Ishikawa (cell line): ENCODE measurements at regions not wholly inside any gene's neighbourhood (a gene's known extent, or its start where the extent isn't known, plus 50 kb on each side); places are given as distances from the start of the nearest gene placed in this dataset.

Experiments
- CEBPB ChIP-seq: IDR thresholded peaks from 2 replicates; pipeline ENCODE4 v1.6.1; 2012
- CREB1 ChIP-seq: IDR thresholded peaks from 2 replicates; pipeline ENCODE4 v1.6.1; 2012; ENCODE audit warnings: low read depth
- EGR1 ChIP-seq: IDR thresholded peaks from 2 replicates; pipeline ENCODE4 v1.6.1; 2012
- EP300 ChIP-seq: IDR thresholded peaks from 2 replicates; pipeline ENCODE4 v1.6.1; 2012; ENCODE audit warnings: borderline replicate concordance
- FOXM1 ChIP-seq: IDR thresholded peaks from 2 replicates; pipeline ENCODE4 v1.6.1; 2012; ENCODE audit warnings: low read depth, borderline replicate concordance
- NFIC ChIP-seq: IDR thresholded peaks from 2 replicates; pipeline ENCODE4 v1.6.1; 2012
- RAD21 ChIP-seq: IDR thresholded peaks from 2 replicates; pipeline ENCODE4 v1.6.1; 2012; ENCODE audit warnings: low read depth
- REST ChIP-seq: IDR thresholded peaks from 2 replicates; pipeline ENCODE4 v1.6.1; 2012; ENCODE audit warnings: low read depth, mild to moderate bottlenecking
- TAF1 ChIP-seq: IDR thresholded peaks from 2 replicates; pipeline ENCODE4 v1.6.1; 2012; ENCODE audit warnings: low read depth, mild to moderate bottlenecking
- TCF12 ChIP-seq: IDR thresholded peaks from 2 replicates; pipeline ENCODE4 v1.6.1; 2012; ENCODE audit warnings: low read depth
- TEAD4 ChIP-seq: IDR thresholded peaks from 2 replicates; pipeline ENCODE4 v1.6.1; 2012
- YY1 ChIP-seq: IDR thresholded peaks from 2 replicates; pipeline ENCODE4 v1.6.1; 2012; ENCODE audit warnings: low read depth
- ZBTB7A ChIP-seq: IDR thresholded peaks from 2 replicates; pipeline ENCODE4 v1.6.1; 2012; ENCODE audit warnings: low read depth
- TF ChIP-seq, protein P1 (sequence below): IDR thresholded peaks from 2 replicates; pipeline ENCODE4 v1.6.1; 2012
- TF ChIP-seq, protein P2 (sequence below): IDR thresholded peaks from 2 replicates; pipeline ENCODE4 v1.6.1; 2012

DNA sequence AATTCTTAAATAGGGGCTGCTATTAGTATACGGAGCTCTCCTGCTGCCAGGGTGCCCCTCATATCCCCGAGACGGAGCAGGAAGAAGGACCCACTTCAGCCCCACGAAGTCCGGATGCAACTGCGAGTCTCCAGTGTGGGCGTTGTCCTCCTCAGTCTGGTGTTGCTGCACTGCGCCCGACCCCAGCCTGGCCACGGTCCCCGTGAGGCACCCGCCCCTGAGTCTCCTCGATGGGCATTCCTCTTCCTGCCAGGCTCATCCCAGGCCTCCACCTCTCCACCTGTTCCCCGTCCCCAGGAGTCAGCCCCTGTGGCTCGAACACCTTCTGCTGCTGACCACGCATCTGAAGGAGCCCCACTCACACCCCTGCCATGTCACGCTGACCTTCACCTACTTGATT, 68.1 kb upstream of the SFSWAP start:
- TF ChIP-seq RAD21 (no peak), EP300 (no peak), REST (no peak), TEAD4 (no peak), EGR1 (no peak), TCF12 (no peak), YY1 (no peak), TAF1 (no peak), FOXM1 (no peak), ZBTB7A (no peak)

DNA sequence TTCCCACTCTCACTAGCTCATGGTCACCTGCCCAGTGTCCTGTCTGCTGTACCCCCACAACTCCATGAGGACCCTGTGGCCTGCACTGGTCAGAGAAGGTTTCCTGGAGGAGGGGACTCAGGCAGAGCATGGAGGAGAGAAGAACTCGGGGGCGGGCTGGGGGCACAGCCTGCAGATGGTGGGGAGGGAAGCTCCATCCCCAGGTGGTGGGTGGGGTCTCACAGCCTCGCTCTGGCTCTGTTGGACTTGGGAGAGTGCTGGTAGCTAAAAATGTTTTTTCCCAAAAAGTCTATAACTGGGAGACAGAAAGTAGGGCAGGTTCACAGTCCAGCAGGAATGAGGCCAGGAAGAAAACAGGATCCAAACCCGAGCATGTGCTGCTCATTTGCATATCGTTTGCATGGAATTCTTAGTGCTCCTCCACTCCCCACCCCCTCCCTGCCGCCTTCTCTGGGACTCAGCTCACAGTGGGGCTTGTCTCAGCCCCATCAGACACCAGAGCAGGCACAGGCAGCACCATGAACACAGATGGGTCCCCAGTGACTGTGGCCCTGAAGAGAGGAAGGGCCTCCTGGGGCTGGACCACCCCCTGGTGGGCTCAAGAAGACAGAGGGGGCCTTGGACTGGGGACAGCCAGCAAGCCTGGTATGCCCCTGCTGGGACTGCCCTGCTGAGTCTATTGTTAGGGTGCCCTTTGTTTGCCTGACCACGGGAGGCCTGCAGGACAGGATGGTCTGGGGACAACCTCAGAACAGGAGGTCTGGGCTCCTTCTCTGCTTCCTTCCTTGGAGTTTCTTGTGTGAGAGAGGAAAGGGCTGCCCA, 67.0 kb upstream of the SFSWAP start:
- TF ChIP-seq NFIC: peak; percentile 10; the same call in 1 of the 2 replicates
- TF ChIP-seq, protein P1, sequence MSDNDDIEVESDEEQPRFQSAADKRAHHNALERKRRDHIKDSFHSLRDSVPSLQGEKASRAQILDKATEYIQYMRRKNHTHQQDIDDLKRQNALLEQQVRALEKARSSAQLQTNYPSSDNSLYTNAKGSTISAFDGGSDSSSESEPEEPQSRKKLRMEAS: no peak
- peak; percentile 59; the same call in 1 of the 2 replicates for TF ChIP-seq EP300
- TF ChIP-seq, protein P2, sequence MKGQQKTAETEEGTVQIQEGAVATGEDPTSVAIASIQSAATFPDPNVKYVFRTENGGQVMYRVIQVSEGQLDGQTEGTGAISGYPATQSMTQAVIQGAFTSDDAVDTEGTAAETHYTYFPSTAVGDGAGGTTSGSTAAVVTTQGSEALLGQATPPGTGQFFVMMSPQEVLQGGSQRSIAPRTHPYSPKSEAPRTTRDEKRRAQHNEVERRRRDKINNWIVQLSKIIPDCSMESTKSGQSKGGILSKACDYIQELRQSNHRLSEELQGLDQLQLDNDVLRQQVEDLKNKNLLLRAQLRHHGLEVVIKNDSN: no peak
- TF ChIP-seq TCF12: peak; percentile 48; the same call in 1 of the 2 replicates

DNA sequence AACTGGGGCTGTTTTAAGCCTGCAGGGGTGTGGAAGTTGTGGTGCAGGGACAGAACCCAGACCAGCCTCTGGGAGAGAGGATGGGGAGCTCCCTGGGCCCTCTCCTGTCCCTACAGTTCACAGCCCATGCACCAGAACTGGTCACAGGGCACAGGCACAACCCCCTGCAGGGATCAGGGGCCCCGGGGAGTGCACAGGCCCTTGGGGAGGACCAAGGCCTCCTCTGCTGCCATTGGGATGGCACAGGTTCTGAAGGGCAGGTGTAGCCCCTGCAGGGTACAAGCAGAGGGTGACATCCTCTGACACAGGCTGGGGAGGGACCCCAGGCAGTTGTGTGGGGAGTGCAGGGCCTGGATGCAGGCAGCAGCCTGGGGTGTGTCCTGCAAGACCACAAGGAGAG, 66.4 kb upstream of the SFSWAP start:
- TF ChIP-seq FOXM1: no peak
- no peak for TF ChIP-seq TAF1
- no peak for TF ChIP-seq TEAD4
- TF ChIP-seq EGR1: no peak
- no peak for TF ChIP-seq TCF12
- no peak for TF ChIP-seq YY1
- TF ChIP-seq, protein P2: no peak
- no peak for TF ChIP-seq REST
- TF ChIP-seq, protein P1: no peak
- no peak for TF ChIP-seq CEBPB
- no peak for TF ChIP-seq RAD21
- no peak for TF ChIP-seq EP300
- no peak for TF ChIP-seq CREB1
- no peak for TF ChIP-seq NFIC
- no peak for TF ChIP-seq ZBTB7A

- TF ChIP-seq REST: peak; percentile 46
These were observed 64.4 kb upstream of the SFSWAP start for GRCh38 chr12:131646444-131646843.

GRCh38 chr12:131647667-131648066, 63.2 kb upstream of the SFSWAP start:
- TF ChIP-seq CREB1 (no peak), EP300 (no peak), CEBPB (no peak), YY1 (no peak), NFIC (no peak), TEAD4 (no peak), RAD21 (no peak), FOXM1 (no peak), TAF1 (no peak)
- TF ChIP-seq, protein P1: no peak
- TF ChIP-seq, protein P2: no peak
